ENCODE measurements at regions not wholly inside any gene's neighbourhood (a gene's known extent, or its start where the extent isn't known, plus 50 kb on each side); places are given as distances from the start of the nearest gene placed in this dataset.

DNA sequence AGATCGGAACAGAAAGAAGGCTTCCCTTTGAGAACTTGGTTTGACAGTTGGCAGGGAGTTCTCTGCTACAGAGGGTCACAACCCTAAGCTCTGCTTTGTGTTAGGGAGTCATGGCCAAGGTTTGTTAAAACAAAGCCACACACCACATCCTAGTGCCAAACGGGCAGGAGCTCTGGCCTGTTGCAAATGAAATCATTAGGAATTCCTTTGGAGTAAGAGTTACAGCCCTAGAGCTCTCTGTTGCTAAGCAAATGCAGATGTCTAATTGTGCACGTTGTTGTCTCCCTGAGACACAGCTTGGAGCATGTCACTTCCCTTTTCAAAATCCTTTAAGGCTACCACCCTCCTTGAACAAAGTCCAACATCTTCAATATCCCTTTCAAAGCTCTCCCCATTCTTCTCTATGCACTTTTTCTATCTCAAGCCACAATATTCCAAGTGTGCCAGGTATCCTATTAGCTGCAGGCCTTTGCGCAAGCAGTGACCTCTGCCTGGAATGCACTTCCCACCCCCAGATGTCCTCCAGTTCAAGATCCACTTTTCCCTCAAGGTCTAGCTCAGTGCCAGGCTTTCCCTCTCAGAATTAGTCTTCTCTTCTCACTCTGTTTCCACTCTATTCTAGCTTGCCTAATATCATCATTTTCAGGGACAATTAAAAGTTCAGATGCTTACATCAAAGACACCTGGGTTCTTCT is 253.7 kb upstream of the POU2AF2 start:
- Histone ChIP-seq H3K4me1 (no peaks in the 10 kb centered on the region), H3K4me3 (ENCODE audit: low read depth, low read length) (no peak overlapping the region), H3K9ac (no peak overlapping the region), H3K27me3 (ENCODE audit: control insufficient read depth, insufficient read depth, low read length) (no peaks in the 10 kb centered on the region), H3K9me3 (ENCODE audit: control insufficient read depth, low read length) (no peaks in the 10 kb centered on the region), H3K4me2 (ENCODE audit: low read length) (no peak overlapping the region), H3K79me2 (no peaks in the 10 kb centered on the region), H3K27ac (no peak overlapping the region), H2AFZ (no peak overlapping the region), H3K36me3 (ENCODE audit: control insufficient read depth, insufficient read depth, low read length) (no peaks in the 10 kb centered on the region)
- TF ChIP-seq, protein P1, sequence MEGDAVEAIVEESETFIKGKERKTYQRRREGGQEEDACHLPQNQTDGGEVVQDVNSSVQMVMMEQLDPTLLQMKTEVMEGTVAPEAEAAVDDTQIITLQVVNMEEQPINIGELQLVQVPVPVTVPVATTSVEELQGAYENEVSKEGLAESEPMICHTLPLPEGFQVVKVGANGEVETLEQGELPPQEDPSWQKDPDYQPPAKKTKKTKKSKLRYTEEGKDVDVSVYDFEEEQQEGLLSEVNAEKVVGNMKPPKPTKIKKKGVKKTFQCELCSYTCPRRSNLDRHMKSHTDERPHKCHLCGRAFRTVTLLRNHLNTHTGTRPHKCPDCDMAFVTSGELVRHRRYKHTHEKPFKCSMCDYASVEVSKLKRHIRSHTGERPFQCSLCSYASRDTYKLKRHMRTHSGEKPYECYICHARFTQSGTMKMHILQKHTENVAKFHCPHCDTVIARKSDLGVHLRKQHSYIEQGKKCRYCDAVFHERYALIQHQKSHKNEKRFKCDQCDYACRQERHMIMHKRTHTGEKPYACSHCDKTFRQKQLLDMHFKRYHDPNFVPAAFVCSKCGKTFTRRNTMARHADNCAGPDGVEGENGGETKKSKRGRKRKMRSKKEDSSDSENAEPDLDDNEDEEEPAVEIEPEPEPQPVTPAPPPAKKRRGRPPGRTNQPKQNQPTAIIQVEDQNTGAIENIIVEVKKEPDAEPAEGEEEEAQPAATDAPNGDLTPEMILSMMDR (IDR thresholded peaks at IDR 0.05) = no peak

DNA sequence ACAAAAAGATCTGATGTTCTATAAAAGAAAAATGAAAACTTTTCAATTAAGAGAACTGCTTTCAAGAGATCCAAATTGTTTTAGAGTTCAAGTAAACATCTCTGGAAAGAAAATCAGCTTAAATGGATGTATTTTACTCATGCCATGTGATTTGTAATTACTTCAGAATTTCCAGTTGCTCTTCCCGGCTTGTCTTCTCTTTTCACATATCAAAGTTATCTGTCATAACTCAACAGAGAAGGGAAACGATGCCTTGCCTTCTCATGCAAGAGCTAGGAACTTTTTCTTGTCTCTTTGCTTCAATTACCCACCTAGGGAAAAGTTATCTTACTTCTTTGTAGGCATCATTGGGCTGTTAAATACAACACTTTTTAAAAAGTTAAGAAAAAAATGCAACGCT is 255.2 kb upstream of the POU2AF2 start:
- no peaks in the 10 kb centered on the region for H3K27me3 ChIP-seq (ENCODE audit: control insufficient read depth, insufficient read depth, low read length)
- no peak overlapping the region for H3K27ac ChIP-seq
- no peak overlapping the region for H3K4me3 ChIP-seq (ENCODE audit: low read depth, low read length)
- no peaks in the 10 kb centered on the region for H3K9me3 ChIP-seq (ENCODE audit: control insufficient read depth, low read length)
- no peaks in the 10 kb centered on the region for H3K4me1 ChIP-seq
- TF ChIP-seq, protein P1 (IDR thresholded peaks at IDR 0.05) = no peak
- H2AFZ ChIP-seq = no peak overlapping the region
- H3K4me2 ChIP-seq (ENCODE audit: low read length) = no peak overlapping the region
- H3K36me3 ChIP-seq (ENCODE audit: control insufficient read depth, insufficient read depth, low read length) = no peaks in the 10 kb centered on the region
- no peaks in the 10 kb centered on the region for H3K79me2 ChIP-seq
- H3K9ac ChIP-seq = no peak overlapping the region

DNA sequence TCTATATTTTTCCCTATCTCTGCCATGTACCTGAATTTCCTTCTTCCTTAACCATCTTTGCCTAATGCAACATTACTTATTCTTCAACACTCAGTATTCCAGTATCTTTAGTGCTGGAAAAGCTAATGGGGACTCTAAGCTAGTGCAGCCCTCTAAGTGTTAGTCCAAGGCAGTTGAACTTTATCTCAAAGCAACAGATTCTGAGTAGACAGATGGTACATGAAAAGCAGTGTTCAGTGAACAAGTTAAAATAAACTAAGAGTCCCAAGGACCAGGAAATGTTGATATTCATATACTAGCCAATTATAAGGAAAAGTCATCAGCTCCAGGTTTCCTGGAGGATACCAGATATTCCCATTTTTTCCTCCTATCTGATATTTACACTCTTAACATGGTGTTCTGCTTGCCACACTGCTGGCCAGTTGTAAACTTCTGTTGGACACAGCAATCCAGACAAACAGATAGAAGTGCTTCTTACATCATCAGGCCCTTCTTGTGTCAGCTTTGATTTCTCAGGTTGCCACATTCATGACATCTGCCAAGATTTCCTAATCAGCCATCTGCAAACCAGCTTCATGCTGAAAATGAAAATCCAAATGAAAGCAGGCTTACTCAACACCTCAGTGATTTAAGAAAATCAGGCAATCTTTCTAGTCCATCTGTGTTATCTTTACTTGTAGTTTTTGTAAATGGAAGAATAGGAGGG is 255.9 kb upstream of the POU2AF2 start:
- no peaks in the 10 kb centered on the region for H3K27me3 ChIP-seq (ENCODE audit: control insufficient read depth, insufficient read depth, low read length)
- H2AFZ ChIP-seq = no peak overlapping the region
- H3K27ac ChIP-seq = no peak overlapping the region
- H3K4me2 ChIP-seq (ENCODE audit: low read length) = no peak overlapping the region
- H3K79me2 ChIP-seq = no peaks in the 10 kb centered on the region
- no peak overlapping the region for H3K4me3 ChIP-seq (ENCODE audit: low read depth, low read length)
- H3K4me1 ChIP-seq = no peaks in the 10 kb centered on the region
- no peak overlapping the region for H3K9ac ChIP-seq
- no peaks in the 10 kb centered on the region for H3K9me3 ChIP-seq (ENCODE audit: control insufficient read depth, low read length)
- no peaks in the 10 kb centered on the region for H3K36me3 ChIP-seq (ENCODE audit: control insufficient read depth, insufficient read depth, low read length)
- TF ChIP-seq, protein P1 (IDR thresholded peaks at IDR 0.05) = no peak

DNA sequence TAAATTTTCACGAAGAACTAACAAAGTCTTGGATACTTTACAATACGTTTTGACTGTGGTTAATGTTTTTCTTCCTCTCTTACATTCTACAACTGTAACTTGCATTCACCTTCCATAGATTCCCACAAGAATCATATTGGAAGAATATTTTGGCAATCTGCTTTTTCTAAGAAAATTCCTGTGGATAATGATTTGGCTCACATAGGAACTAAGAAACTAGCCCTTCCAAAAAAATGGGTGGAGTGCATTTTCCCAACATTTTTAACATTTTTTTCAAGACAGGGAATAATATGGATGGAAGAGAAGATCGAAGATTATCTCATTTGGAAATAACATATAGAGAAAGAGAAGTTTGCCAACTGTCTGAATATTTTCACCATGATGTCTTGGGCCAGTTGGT is 256.9 kb upstream of the POU2AF2 start:
- Histone ChIP-seq H3K4me1 (no peaks in the 10 kb centered on the region), H3K9ac (no peak overlapping the region), H3K9me3 (ENCODE audit: control insufficient read depth, low read length) (no peaks in the 10 kb centered on the region), H2AFZ (no peak overlapping the region), H3K4me3 (ENCODE audit: low read depth, low read length) (no peak overlapping the region), H3K27ac (no peak overlapping the region), H3K4me2 (ENCODE audit: low read length) (no peak overlapping the region), H3K79me2 (no peaks in the 10 kb centered on the region), H3K27me3 (ENCODE audit: control insufficient read depth, insufficient read depth, low read length) (no peaks in the 10 kb centered on the region), H3K36me3 (ENCODE audit: control insufficient read depth, insufficient read depth, low read length) (no peaks in the 10 kb centered on the region)
- TF ChIP-seq, protein P1 (IDR thresholded peaks at IDR 0.05) = no peak
